GM10266 (cell line): ENCODE measurements at regions not wholly inside any gene's neighbourhood (a gene's known extent, or its start where the extent isn't known, plus 50 kb on each side); places are given as distances from the start of the nearest gene placed in this dataset.

ENCODE experiments used
- DNase-seq: peaks from one replicate; pipeline ENCODE4 v3.0.0; 2012; ENCODE audit errors: extremely low spot score
- CTCF ChIP-seq: IDR thresholded peaks from 2 replicates; pipeline ENCODE4 v1.5.1; 2012; ENCODE audit warnings: mild to moderate bottlenecking, low read depth; ENCODE audit not compliant: control insufficient read depth, insufficient read depth; ENCODE audit errors: missing control alignments

GRCh38 chr6:56890683-56891429 lies 64.1 kb upstream of the BEND6 start:
- TF ChIP-seq CTCF = no peak
- DNase-seq = peak; percentile 82

- no peak for TF ChIP-seq CTCF
Measured at GRCh38 chr6:56890066-56890465, 64.8 kb upstream of the BEND6 start.

GRCh38 chr6:56889492-56889891 lies 65.4 kb upstream of the BEND6 start:
- no peak for DNase-seq
- no peak for TF ChIP-seq CTCF

More at GRCh38 chr6:56890066-56890465, 64.8 kb upstream of the BEND6 start:
- no peak for DNase-seq

GRCh38 chr6:56888687-56889086 lies 66.2 kb upstream of the BEND6 start:
- DNase-seq = no peak
- no peak for TF ChIP-seq CTCF

GRCh38 chr6:56887086-56887485 lies 67.8 kb upstream of the BEND6 start:
- no peak for TF ChIP-seq CTCF
- no peak for DNase-seq

- no peak for TF ChIP-seq CTCF
Measured at GRCh38 chr6:56877922-56878321, 77.0 kb upstream of the BEND6 start.

GRCh38 chr6:56875961-56876360 lies 78.9 kb upstream of the BEND6 start:
- TF ChIP-seq CTCF = no peak
- DNase-seq = no peak

More at GRCh38 chr6:56877922-56878321, 77.0 kb upstream of the BEND6 start:
- no peak for DNase-seq
